K562 (cell line): ENCODE measurements at regions not wholly inside any gene's neighbourhood (a gene's known extent, or its start where the extent isn't known, plus 50 kb on each side); places are given as distances from the start of the nearest gene placed in this dataset.

ENCODE experiments used
- ATAC-seq: fragments of 200-7000 bp; cut with Tn5 transposase; 3 replicates; pipeline ENCODE4 v1.9.1; 2020; ENCODE audit warnings: moderate library complexity
- BruUV-seq: library from RNA; stranded (reverse); fragments of 400-500 nt; replicated peaks from 2 replicates; lab custom pipeline; 2021; lab: Mats Ljungman, UMichigan
- CTCF ChIA-PET: fragments of 300-600 bp; formaldehyde crosslinking; extraction: SDS; loops from one replicate; lab custom pipeline; 2021; ENCODE audit warnings: low intra/inter-chr PET ratio; lab: Yijun Ruan, JAX
- POLR2A ChIA-PET: fragments of 300-600, 350-650 bp; sonication (Branson Sonifier 250); formaldehyde crosslinking; extraction: SDS; loops from one replicate; lab custom pipeline; 2021; ENCODE audit warnings: antibody characterized with exemption, inconsistent platforms; lab: Yijun Ruan, JAX
- DNase-seq, 4 experiments: peaks; one replicate each; pipeline versions ENCODE4 v3.0.0 to v3.0.0-alpha.2; 2011 to 2018; ENCODE audit warnings: low spot score in 3 of 4, mixed read lengths in 3 of 4; ENCODE audit errors: extremely low read depth in 1 of 4
- FAIRE-seq: peaks from 2 replicates; lab custom pipeline; 2011; peaks lifted over from hg19 to GRCh38; lab: Jason Lieb, UNC
- H2AFZ ChIP-seq: 2 replicates; pipeline ENCODE4 v1.6.0; 2011; ENCODE audit warnings: low read depth, low read length, control low read depth, inconsistent platforms
- H3K27ac ChIP-seq: fragments of 200-600 bp; 3 replicates; pipeline ENCODE4 v1.8.0; 2011; ENCODE audit warnings: low read depth, mild to moderate bottlenecking, control low read depth, inconsistent platforms, low read length, moderate library complexity, mixed read lengths; ENCODE audit errors: extremely low read depth
- H3K27me3 ChIP-seq, 2 experiments: fragments of 300-600 bp in 1 of 2; 2 replicates in 1 of 2; 3 replicates in 1 of 2; pipeline versions ENCODE4 v1.6.0 to v1.8.0; 2011; ENCODE audit warnings: inconsistent platforms in 2 of 2, low read length in 2 of 2, mild to moderate bottlenecking in 1 of 2, mixed read lengths in 1 of 2, moderate library complexity in 1 of 2; ENCODE audit not compliant: control insufficient read depth in 2 of 2, insufficient read depth in 2 of 2
- H3K36me3 ChIP-seq: fragments of 300-600 bp; 3 replicates; pipeline ENCODE4 v1.8.0; 2011; ENCODE audit warnings: mild to moderate bottlenecking, low read length, inconsistent platforms; ENCODE audit not compliant: control insufficient read depth, insufficient read depth
- H3K4me1 ChIP-seq, 2 experiments: fragments of 200-600 bp in 1 of 2; replicated peaks in 1 of 2; 2 replicates in 1 of 2; 3 replicates in 1 of 2; pipeline versions ENCODE4 v1.5.1 to v1.8.0; 2011; ENCODE audit warnings: inconsistent platforms in 2 of 2, low read length in 2 of 2, mild to moderate bottlenecking in 1 of 2, mixed read lengths in 1 of 2, moderate library complexity in 1 of 2; ENCODE audit not compliant: control insufficient read depth in 2 of 2, insufficient read depth in 2 of 2
- H3K4me2 ChIP-seq: 2 replicates; pipeline ENCODE4 v1.6.1; 2011; ENCODE audit warnings: low read length, control low read depth, inconsistent platforms, mixed read lengths; ENCODE audit not compliant: insufficient read depth
- H3K4me3 ChIP-seq: fragments of 200-600 bp; sonication (generic), shearing (Covaris generic); 2 replicates; pipeline ENCODE4 v1.5.1; 2016; ENCODE audit warnings: control low read depth, inconsistent platforms
- H3K79me2 ChIP-seq: fragments of 200-600 bp; 3 replicates; pipeline ENCODE4 v1.8.0; 2011; ENCODE audit warnings: low read length, inconsistent platforms; ENCODE audit not compliant: control insufficient read depth, insufficient read depth
- H3K9ac ChIP-seq, 2 experiments: 2 replicates each; pipeline versions ENCODE4 v1.6.0 to v1.6.1; 2011; ENCODE audit warnings: low read depth in 2 of 2, low read length in 2 of 2, control low read depth in 1 of 2, inconsistent platforms in 1 of 2, mild to moderate bottlenecking in 1 of 2, mixed read lengths in 1 of 2; ENCODE audit not compliant: insufficient read depth in 1 of 2
- H3K9me1 ChIP-seq: one replicate; pipeline ENCODE4 v1.6.0; 2011; ENCODE audit warnings: inconsistent platforms, mild to moderate bottlenecking, low read length, moderate library complexity; ENCODE audit not compliant: control insufficient read depth, insufficient read depth
- H3K9me3 ChIP-seq: replicated peaks from 2 replicates; pipeline ENCODE4 v1.5.1; 2011; ENCODE audit warnings: low read depth, low read length, inconsistent platforms; ENCODE audit not compliant: control insufficient read depth, insufficient read depth
- H4K20me1 ChIP-seq: replicated peaks from 2 replicates; pipeline ENCODE4 v1.6.1; 2011; ENCODE audit warnings: low read length, inconsistent platforms, mixed read lengths; ENCODE audit not compliant: control insufficient read depth, insufficient read depth
- MBD2 ChIP-seq: sonication (generic); IDR thresholded peaks from 2 replicates; pipeline ENCODE4 v1.6.1; 2016; ENCODE audit warnings: low read depth, borderline replicate concordance
- NFATC3 ChIP-seq: fragments of 450-650 bp; IDR thresholded peaks from 2 replicates; pipeline ENCODE4 v1.6.1; 2017; ENCODE audit warnings: mild to moderate bottlenecking
- NR3C1 ChIP-seq: sonication (generic); formaldehyde crosslinking; IDR thresholded peaks from 2 replicates; pipeline ENCODE4 v1.8.1; 2022; ENCODE audit warnings: missing genetic modification reagents
- RB1 ChIP-seq: fragments of 450-650 bp; IDR thresholded peaks from 2 replicates; pipeline ENCODE4 v1.6.1; 2017; ENCODE audit warnings: low read depth, mild to moderate bottlenecking
- RBBP5 ChIP-seq: fragments of 200-600 bp; sonication (generic); IDR thresholded peaks from 2 replicates; pipeline ENCODE4 v1.6.1; 2012; ENCODE audit warnings: borderline replicate concordance, mild to moderate bottlenecking, low read length, control low read depth, inconsistent platforms; ENCODE audit not compliant: insufficient read depth, poor library complexity, severe bottlenecking
- RFX7 ChIP-seq: fragments of 250-450 bp; sonication (Bioruptor Pico); IDR thresholded peaks from 2 replicates; pipeline ENCODE4 v1.5.1; 2021; ENCODE audit warnings: mild to moderate bottlenecking
- SRSF7 ChIP-seq: fragments of 200-400 bp; formaldehyde crosslinking; optimal IDR thresholded peaks from 2 replicates; pipeline ENCODE3; 2017; ENCODE audit warnings: mild to moderate bottlenecking, low read depth, low read length
- STAG1 ChIP-seq: sonication (generic); formaldehyde crosslinking; IDR thresholded peaks from 2 replicates; pipeline ENCODE4 v1.5.0; 2020; ENCODE audit warnings: missing genetic modification reagents, borderline replicate concordance
- TAF15 ChIP-seq: fragments of 200-400 bp; formaldehyde crosslinking; IDR thresholded peaks from 2 replicates; pipeline ENCODE4 v1.6.1; 2017; ENCODE audit warnings: mild to moderate bottlenecking, low read depth, low read length, moderate library complexity
- ZNF445 ChIP-seq: fragments of 250-450 bp; sonication (Bioruptor Pico); IDR thresholded peaks from 2 replicates; pipeline ENCODE4 v1.4.0; 2020; ENCODE audit warnings: low read depth, mild to moderate bottlenecking, moderate library complexity
- ZNF696 ChIP-seq: fragments of 250-450 bp; sonication (Bioruptor Pico); conservative IDR thresholded peaks from 2 replicates; pipeline ENCODE4 v1.4.0; 2020; ENCODE audit warnings: mild to moderate bottlenecking, moderate library complexity
- WGBS: fragments of 100-300 bp; shearing (Covaris generic); methylation state at CpG from one replicate; pipeline ENCODE4 v1.1.6; 2016; ENCODE audit warnings: low coverage, mixed read lengths; ENCODE audit not compliant: insufficient coverage; ENCODE audit errors: missing lambda C conversion rate; 5-methylcytosine and 5-hydroxymethylcytosine counted together
- in situ Hi-C: fragments of 300-500 bp; cut with MboI; formaldehyde crosslinking; loops from 4 replicates; pipeline ENCODE4 v1.15.0; 2018; ENCODE audit warnings: inconsistent platforms, mixed read lengths
- intact Hi-C: fragments of 100-400 bp; cut with micrococcal nuclease; formaldehyde crosslinking; loops from 2 replicates; pipeline ENCODE4 v1.14.2; 2022
- TF ChIP-seq, protein P1 (sequence below): sonication (generic); formaldehyde crosslinking; IDR thresholded peaks from 2 replicates; pipeline ENCODE4 v1.9.0; 2022; ENCODE audit warnings: mild to moderate bottlenecking, missing genetic modification reagents
- TF ChIP-seq, protein P2 (sequence below): fragments of 250-450 bp; sonication (Bioruptor Pico); IDR thresholded peaks from 2 replicates; pipeline ENCODE4 v1.5.0; 2021
- TF ChIP-seq, protein P3 (sequence below): fragments of 250-450 bp; sonication (Bioruptor Pico); IDR thresholded peaks from 2 replicates; pipeline ENCODE4 v1.4.0; 2020; ENCODE audit warnings: mild to moderate bottlenecking, moderate library complexity

DNA sequence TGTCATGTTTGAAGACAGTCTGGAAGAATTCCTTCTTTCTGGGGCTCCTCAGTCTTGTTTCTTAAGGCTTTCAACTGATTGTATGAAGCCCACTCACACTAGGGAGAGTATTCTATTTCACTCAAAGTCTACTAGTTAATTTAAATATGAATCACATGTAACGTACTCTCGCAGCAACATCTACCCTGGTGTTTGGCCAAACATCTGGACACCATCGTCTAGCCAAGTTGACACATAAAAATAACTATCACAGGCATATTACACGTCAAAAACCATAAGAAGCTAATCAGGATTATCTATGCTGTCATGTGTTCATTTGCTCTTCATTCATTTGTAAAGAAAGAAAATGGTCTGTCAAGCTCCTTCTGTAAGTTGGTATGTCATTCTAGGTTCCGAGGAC lies 787.4 kb downstream of the KCNJ2 start:
- Histone ChIP-seq H3K9ac (no peak overlapping the region), H3K36me3 (no peaks in the 10 kb centered on the region), H3K27ac (no peak overlapping the region), H3K4me1 (no peaks in the 10 kb centered on the region), H4K20me1 (no peaks in the 10 kb centered on the region), H2AFZ (no peak overlapping the region), H3K9me3 (0 out of 2 replicates have a peak, but pooled peaks cover 1% of the 10 kb centered on the region), H3K9me1 (no peaks in the 10 kb centered on the region), H3K27me3 (no peaks in the 10 kb centered on the region), H3K79me2 (no peaks in the 10 kb centered on the region), H3K4me3 (no peak overlapping the region), H3K4me2 (no peak overlapping the region)
- FAIRE-seq (no peak), ATAC-seq (no peak), DNase-seq (no peak)
- 0% methylated on average over 5 of the region's 5 CpGs for WGBS
- intact Hi-C loops (no loop called here), in situ Hi-C loops (no loop called here)
- TF ChIP-seq TAF15 = no peak
- no peak for TF ChIP-seq RBBP5
- no peak for TF ChIP-seq MBD2
- no peak for TF ChIP-seq RFX7 (CRISPR knock-in tag)
- TF ChIP-seq, protein P1, sequence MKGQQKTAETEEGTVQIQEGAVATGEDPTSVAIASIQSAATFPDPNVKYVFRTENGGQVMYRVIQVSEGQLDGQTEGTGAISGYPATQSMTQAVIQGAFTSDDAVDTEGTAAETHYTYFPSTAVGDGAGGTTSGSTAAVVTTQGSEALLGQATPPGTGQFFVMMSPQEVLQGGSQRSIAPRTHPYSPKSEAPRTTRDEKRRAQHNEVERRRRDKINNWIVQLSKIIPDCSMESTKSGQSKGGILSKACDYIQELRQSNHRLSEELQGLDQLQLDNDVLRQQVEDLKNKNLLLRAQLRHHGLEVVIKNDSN (CRISPR knock-in tag) = no peak
- no peak for TF ChIP-seq RB1
- TF ChIP-seq ZNF445 (CRISPR knock-in tag) = no peak
- no peak for TF ChIP-seq STAG1
- TF ChIP-seq, protein P2, sequence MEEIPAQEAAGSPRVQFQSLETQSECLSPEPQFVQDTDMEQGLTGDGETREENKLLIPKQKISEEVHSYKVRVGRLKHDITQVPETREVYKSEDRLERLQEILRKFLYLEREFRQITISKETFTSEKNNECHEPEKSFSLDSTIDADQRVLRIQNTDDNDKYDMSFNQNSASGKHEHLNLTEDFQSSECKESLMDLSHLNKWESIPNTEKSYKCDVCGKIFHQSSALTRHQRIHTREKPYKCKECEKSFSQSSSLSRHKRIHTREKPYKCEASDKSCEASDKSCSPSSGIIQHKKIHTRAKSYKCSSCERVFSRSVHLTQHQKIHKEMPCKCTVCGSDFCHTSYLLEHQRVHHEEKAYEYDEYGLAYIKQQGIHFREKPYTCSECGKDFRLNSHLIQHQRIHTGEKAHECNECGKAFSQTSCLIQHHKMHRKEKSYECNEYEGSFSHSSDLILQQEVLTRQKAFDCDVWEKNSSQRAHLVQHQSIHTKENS = no peak
- no peak for TF ChIP-seq NFATC3
- no peak for TF ChIP-seq ZNF696 (CRISPR knock-in tag)
- TF ChIP-seq SRSF7 = no peak
- TF ChIP-seq, protein P3, sequence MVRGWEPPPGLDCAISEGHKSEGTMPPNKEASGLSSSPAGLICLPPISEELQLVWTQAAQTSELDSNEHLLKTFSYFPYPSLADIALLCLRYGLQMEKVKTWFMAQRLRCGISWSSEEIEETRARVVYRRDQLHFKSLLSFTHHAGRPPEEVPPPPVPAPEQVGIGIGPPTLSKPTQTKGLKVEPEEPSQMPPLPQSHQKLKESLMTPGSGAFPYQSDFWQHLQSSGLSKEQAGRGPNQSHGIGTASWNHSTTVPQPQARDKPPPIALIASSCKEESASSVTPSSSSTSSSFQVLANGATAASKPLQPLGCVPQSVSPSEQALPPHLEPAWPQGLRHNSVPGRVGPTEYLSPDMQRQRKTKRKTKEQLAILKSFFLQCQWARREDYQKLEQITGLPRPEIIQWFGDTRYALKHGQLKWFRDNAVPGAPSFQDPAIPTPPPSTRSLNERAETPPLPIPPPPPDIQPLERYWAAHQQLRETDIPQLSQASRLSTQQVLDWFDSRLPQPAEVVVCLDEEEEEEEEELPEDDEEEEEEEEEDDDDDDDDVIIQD (CRISPR knock-in tag) = no peak
- no peak for TF ChIP-seq NR3C1 (CRISPR knock-in tag)
- BruUV-seq = no TSS peak
- CTCF ChIA-PET = no interaction called here
- POLR2A ChIA-PET = no interaction called here
